ENCODE measurements at regions not wholly inside any gene's neighbourhood (a gene's known extent, or its start where the extent isn't known, plus 50 kb on each side); places are given as distances from the start of the nearest gene placed in this dataset.
"Not testable (repeated sequence)": the region's sequence is repeated elsewhere in the genome, so short reads cannot be mapped to it uniquely, and the experiment has no call there.

- H3K27me3 ChIP-seq (ENCODE audit: insufficient read depth, low read length), result not testable (repeated sequence)
Observed at GRCh38 chr2:91518361-91518981, 2827.0 kb downstream of the RPIA start.

GRCh38 chr2:91519359-91519758 lies 2827.9 kb downstream of the RPIA start:
- not testable (repeated sequence) for H3K9me3 ChIP-seq (ENCODE audit: insufficient read depth, low read depth, low read length); H3K27me3 ChIP-seq (ENCODE audit: insufficient read depth, low read length); H3K4me3 ChIP-seq (ENCODE audit: low read length); H3K36me3 ChIP-seq (ENCODE audit: insufficient read depth, low read depth, low read length); H3K9ac ChIP-seq (ENCODE audit: low read depth, low read length); H3K27ac ChIP-seq (ENCODE audit: low read length); H3K4me1 ChIP-seq (ENCODE audit: insufficient read depth, low read length)

More at GRCh38 chr2:91518361-91518981, 2827.0 kb downstream of the RPIA start:
- H3K4me3 ChIP-seq (ENCODE audit: low read length); H3K27ac ChIP-seq (ENCODE audit: low read length); H3K9ac ChIP-seq (ENCODE audit: low read depth, low read length); H3K9me3 ChIP-seq (ENCODE audit: insufficient read depth, low read depth, low read length); H3K4me1 ChIP-seq (ENCODE audit: insufficient read depth, low read length); H3K36me3 ChIP-seq (ENCODE audit: insufficient read depth, low read depth, low read length): not testable (repeated sequence)

DNA sequence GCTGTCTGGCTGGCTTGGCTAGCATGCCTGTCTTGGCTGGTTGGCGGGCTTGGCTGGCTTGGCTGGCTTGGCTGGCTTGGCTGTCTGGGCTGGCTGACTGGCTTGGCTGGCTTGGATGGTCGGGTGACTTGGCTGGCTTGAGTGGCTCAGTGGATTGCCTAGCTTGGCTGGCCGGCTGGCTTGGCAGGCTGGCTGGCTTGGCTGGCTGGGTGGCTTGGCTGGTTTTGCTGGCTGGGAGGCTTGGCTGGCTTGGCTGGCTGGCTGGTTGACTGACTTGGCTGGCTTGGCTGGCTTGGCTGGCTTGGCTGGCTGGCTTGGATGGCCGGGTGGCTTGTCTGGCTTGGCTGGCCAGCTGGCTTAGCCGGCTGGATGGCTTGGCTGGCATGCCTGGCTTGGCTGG lies 2828.4 kb downstream of the RPIA start:
- H3K27me3 ChIP-seq (ENCODE audit: insufficient read depth, low read length); H3K9ac ChIP-seq (ENCODE audit: low read depth, low read length); H3K4me1 ChIP-seq (ENCODE audit: insufficient read depth, low read length); H3K36me3 ChIP-seq (ENCODE audit: insufficient read depth, low read depth, low read length); H3K27ac ChIP-seq (ENCODE audit: low read length); H3K9me3 ChIP-seq (ENCODE audit: insufficient read depth, low read depth, low read length); H3K4me3 ChIP-seq (ENCODE audit: low read length): not testable (repeated sequence)

- H3K27ac ChIP-seq (ENCODE audit: low read length); H3K9ac ChIP-seq (ENCODE audit: low read depth, low read length); H3K36me3 ChIP-seq (ENCODE audit: insufficient read depth, low read depth, low read length); H3K4me1 ChIP-seq (ENCODE audit: insufficient read depth, low read length); H3K4me3 ChIP-seq (ENCODE audit: low read length); H3K9me3 ChIP-seq (ENCODE audit: insufficient read depth, low read depth, low read length); H3K27me3 ChIP-seq (ENCODE audit: insufficient read depth, low read length): not testable (repeated sequence)
Observed at GRCh38 chr2:91520523-91520922, 2829.1 kb downstream of the RPIA start.

GRCh38 chr2:91520972-91521535 lies 2829.6 kb downstream of the RPIA start:
- H3K9me3 ChIP-seq (ENCODE audit: insufficient read depth, low read depth, low read length), result not testable (repeated sequence)

GRCh38 chr2:91521944-91522343 lies 2830.5 kb downstream of the RPIA start:
- H3K27me3 ChIP-seq (ENCODE audit: insufficient read depth, low read length); H3K9me3 ChIP-seq (ENCODE audit: insufficient read depth, low read depth, low read length); H3K4me1 ChIP-seq (ENCODE audit: insufficient read depth, low read length): not testable (repeated sequence)

More at GRCh38 chr2:91520972-91521535, 2829.6 kb downstream of the RPIA start:
- H3K36me3 ChIP-seq (ENCODE audit: insufficient read depth, low read depth, low read length); H3K4me1 ChIP-seq (ENCODE audit: insufficient read depth, low read length); H3K9ac ChIP-seq (ENCODE audit: low read depth, low read length); H3K27me3 ChIP-seq (ENCODE audit: insufficient read depth, low read length); H3K4me3 ChIP-seq (ENCODE audit: low read length); H3K27ac ChIP-seq (ENCODE audit: low read length): not testable (repeated sequence)

GRCh38 chr2:91522877-91523276 lies 2831.4 kb downstream of the RPIA start:
- not testable (repeated sequence) for H3K27me3 ChIP-seq (ENCODE audit: insufficient read depth, low read length); H3K27ac ChIP-seq (ENCODE audit: low read length); H3K9ac ChIP-seq (ENCODE audit: low read depth, low read length); H3K4me1 ChIP-seq (ENCODE audit: insufficient read depth, low read length); H3K36me3 ChIP-seq (ENCODE audit: insufficient read depth, low read depth, low read length); H3K4me3 ChIP-seq (ENCODE audit: low read length); H3K9me3 ChIP-seq (ENCODE audit: insufficient read depth, low read depth, low read length)

More at GRCh38 chr2:91521944-91522343, 2830.5 kb downstream of the RPIA start:
- H3K9ac ChIP-seq (ENCODE audit: low read depth, low read length); H3K36me3 ChIP-seq (ENCODE audit: insufficient read depth, low read depth, low read length); H3K27ac ChIP-seq (ENCODE audit: low read length); H3K4me3 ChIP-seq (ENCODE audit: low read length): not testable (repeated sequence)

DNA sequence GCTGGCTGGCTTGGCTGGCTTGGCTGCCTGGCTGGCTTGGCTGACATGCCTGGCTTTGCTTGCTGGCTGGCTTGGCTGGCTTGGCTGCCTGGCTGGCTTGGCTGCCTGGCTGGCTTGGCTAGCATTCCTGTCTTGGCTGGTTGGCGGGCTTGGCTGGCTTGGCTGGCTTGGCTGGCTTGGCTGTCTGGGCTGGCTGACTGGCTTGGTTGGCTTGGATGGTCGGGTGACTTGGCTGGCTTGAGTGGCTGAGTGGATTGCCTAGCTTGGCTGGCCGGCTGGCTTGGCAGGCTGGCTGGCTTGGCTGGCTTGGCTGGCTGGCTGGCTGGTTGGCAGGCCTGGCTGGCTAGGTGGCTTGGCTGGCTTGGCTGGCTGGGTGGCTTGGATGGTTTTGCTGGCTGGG lies 2832.3 kb downstream of the RPIA start:
- H3K9ac ChIP-seq (ENCODE audit: low read depth, low read length); H3K27ac ChIP-seq (ENCODE audit: low read length); H3K36me3 ChIP-seq (ENCODE audit: insufficient read depth, low read depth, low read length); H3K9me3 ChIP-seq (ENCODE audit: insufficient read depth, low read depth, low read length); H3K4me3 ChIP-seq (ENCODE audit: low read length); H3K27me3 ChIP-seq (ENCODE audit: insufficient read depth, low read length); H3K4me1 ChIP-seq (ENCODE audit: insufficient read depth, low read length): not testable (repeated sequence)

DNA sequence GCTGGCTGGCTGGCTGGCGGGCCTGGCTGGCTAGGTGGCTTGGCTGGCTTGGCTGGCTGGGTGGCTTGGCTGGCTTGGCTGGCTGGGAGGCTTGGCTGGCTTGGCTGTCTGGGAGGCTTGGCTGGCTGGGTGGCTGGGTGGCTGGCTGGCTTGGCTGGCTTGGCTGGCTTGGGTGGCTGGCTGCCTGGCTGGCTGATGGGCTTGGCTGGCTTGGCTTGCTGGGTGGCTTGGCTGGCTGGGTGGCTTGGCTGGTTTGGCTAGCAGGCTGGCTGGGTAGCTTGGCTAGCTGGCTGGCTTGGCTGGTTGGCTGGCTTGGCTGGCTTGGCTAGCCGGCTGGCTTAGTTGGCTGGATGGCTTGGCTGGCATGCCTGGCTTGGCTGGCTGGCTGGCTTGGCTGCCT lies 2834.1 kb downstream of the RPIA start:
- H3K9ac ChIP-seq (ENCODE audit: low read depth, low read length); H3K27ac ChIP-seq (ENCODE audit: low read length); H3K4me1 ChIP-seq (ENCODE audit: insufficient read depth, low read length); H3K4me3 ChIP-seq (ENCODE audit: low read length); H3K9me3 ChIP-seq (ENCODE audit: insufficient read depth, low read depth, low read length); H3K36me3 ChIP-seq (ENCODE audit: insufficient read depth, low read depth, low read length); H3K27me3 ChIP-seq (ENCODE audit: insufficient read depth, low read length): not testable (repeated sequence)

DNA sequence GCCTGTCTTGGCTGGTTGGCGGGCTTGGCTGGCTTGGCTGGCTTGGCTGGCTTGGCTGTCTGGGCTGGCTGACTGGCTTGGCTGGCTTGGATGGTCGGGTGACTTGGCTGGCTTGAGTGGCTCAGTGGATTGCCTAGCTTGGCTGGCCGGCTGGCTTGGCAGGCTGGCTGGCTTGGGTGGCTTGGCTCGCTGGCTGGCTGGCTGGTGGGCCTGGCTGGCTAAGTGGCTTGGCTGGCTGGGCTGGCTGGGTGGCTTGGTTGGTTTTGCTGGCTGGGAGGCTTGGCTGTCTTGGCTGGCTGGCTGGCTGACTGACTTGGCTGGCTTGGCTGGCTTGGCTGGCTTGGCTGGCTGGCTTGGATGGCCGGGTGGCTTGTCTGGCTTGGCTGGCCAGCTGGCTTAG lies 2834.6 kb downstream of the RPIA start:
- H3K4me1 ChIP-seq (ENCODE audit: insufficient read depth, low read length); H3K4me3 ChIP-seq (ENCODE audit: low read length); H3K9me3 ChIP-seq (ENCODE audit: insufficient read depth, low read depth, low read length); H3K9ac ChIP-seq (ENCODE audit: low read depth, low read length); H3K27ac ChIP-seq (ENCODE audit: low read length); H3K27me3 ChIP-seq (ENCODE audit: insufficient read depth, low read length); H3K36me3 ChIP-seq (ENCODE audit: insufficient read depth, low read depth, low read length): not testable (repeated sequence)

DNA sequence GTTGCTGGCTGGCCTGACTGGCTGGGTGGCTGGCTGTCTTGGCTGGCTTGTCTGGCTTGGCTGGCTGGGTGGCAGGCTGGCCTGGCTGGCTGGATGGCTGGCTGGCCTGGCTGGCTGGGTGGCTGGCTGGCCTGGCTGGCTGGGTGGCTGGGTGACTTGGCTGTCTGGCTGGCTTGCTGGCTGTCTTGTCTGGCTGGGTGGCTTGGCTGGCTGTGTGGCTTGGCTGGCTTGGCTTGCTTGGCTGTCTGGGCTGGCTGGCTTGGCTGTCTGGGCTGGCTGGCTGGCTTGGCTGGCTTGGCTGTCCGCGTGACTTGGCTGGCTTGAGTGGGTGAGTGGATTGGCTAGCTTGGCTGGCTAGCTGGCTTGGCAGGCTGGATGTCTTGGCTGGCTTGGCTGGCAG lies 2835.6 kb downstream of the RPIA start:
- not testable (repeated sequence) for H3K36me3 ChIP-seq (ENCODE audit: insufficient read depth, low read depth, low read length); H3K4me3 ChIP-seq (ENCODE audit: low read length); H3K9me3 ChIP-seq (ENCODE audit: insufficient read depth, low read depth, low read length); H3K27ac ChIP-seq (ENCODE audit: low read length); H3K9ac ChIP-seq (ENCODE audit: low read depth, low read length); H3K27me3 ChIP-seq (ENCODE audit: insufficient read depth, low read length); H3K4me1 ChIP-seq (ENCODE audit: insufficient read depth, low read length)

DNA sequence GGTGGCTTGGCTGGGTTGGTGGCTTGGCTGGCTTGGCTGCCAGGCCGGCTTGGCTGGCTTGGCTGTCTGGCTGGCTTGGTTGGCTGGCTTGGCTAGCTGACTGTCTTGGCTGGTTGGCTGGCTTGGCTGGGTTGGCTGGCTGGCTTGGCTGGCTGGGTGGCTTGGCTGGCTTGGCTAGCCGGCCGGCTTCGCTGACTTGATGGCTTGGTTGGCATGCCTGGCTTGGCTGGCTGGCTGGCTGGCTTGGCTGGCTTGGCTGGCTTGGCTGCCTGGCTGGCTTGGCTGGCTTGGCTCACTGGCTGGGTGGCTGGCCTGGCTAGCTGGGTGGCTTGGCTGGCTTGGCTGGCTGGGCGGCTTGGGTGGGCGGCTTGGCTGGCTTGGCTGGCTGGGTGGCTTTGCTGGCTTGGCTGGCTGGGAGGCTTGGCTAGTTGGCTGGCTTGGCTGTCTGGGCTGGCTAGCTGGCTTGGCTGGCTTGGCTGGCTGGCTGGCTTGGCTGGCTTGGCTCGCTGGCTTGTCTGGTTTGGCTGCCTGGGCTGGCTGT lies 2836.1 kb downstream of the RPIA start:
- H3K27me3 ChIP-seq (ENCODE audit: insufficient read depth, low read length); H3K27ac ChIP-seq (ENCODE audit: low read length); H3K36me3 ChIP-seq (ENCODE audit: insufficient read depth, low read depth, low read length); H3K9me3 ChIP-seq (ENCODE audit: insufficient read depth, low read depth, low read length); H3K4me3 ChIP-seq (ENCODE audit: low read length); H3K4me1 ChIP-seq (ENCODE audit: insufficient read depth, low read length); H3K9ac ChIP-seq (ENCODE audit: low read depth, low read length): not testable (repeated sequence)
